HEK293 (cell line): ENCODE measurements at regions not wholly inside any gene's neighbourhood (a gene's known extent, or its start where the extent isn't known, plus 50 kb on each side); places are given as distances from the start of the nearest gene placed in this dataset.

Experiments used
- CTCF ChIA-PET: fragments of 350-600 bp; formaldehyde crosslinking; extraction: SDS; loops from one replicate; lab custom pipeline; 2021; ENCODE audit warnings: antibody characterized with exemption; lab: Yijun Ruan, JAX
- POLR2A ChIA-PET: fragments of 300-600 bp; formaldehyde crosslinking; extraction: SDS; loops from one replicate; lab custom pipeline; 2020; ENCODE audit warnings: antibody characterized with exemption, inconsistent platforms; lab: Yijun Ruan, JAX
- H3K27ac ChIP-seq: fragments of 200-500 bp; sonication (Bioruptor generic); 2 replicates; pipeline ENCODE4 v1.5.1; 2014; ENCODE audit warnings: low read depth, low read length, control low read depth, inconsistent platforms; ENCODE audit errors: extremely low read depth
- H3K36me3 ChIP-seq, 2 experiments: fragments of 200-500 bp in 1 of 2; sonication (Bioruptor generic) in 1 of 2; 1 replicate in 1 of 2; 2 replicates in 1 of 2; pipeline ENCODE4 v1.5.1; 2014 to 2017; ENCODE audit warnings: inconsistent platforms in 2 of 2, low read length in 2 of 2; ENCODE audit not compliant: control insufficient read depth in 2 of 2, insufficient read depth in 1 of 2
- H3K4me1 ChIP-seq: fragments of 200-500 bp; sonication (Bioruptor generic); 2 replicates; pipeline ENCODE4 v1.5.1; 2014; ENCODE audit warnings: mild to moderate bottlenecking, low read length, inconsistent platforms; ENCODE audit not compliant: control insufficient read depth, insufficient read depth
- H3K4me3 ChIP-seq: 2 replicates; pipeline ENCODE4 v1.5.1; 2011; ENCODE audit warnings: low read depth, mild to moderate bottlenecking, control low read depth, low read length, moderate library complexity
- H3K9me3 ChIP-seq: fragments of 200-500 bp; sonication (Bioruptor generic); 2 replicates; pipeline ENCODE4 v1.5.1; 2014; ENCODE audit warnings: low read depth, low read length, inconsistent platforms; ENCODE audit not compliant: control insufficient read depth, insufficient read depth
- EGR2 ChIP-seq: fragments of 450-650 bp; formaldehyde crosslinking; IDR thresholded peaks from 2 replicates; pipeline ENCODE4 v1.5.1; 2016; ENCODE audit warnings: low read depth, missing biosample characterization, missing genetic modification characterization
- GLIS1 ChIP-seq: fragments of 450-650 bp; formaldehyde crosslinking; IDR thresholded peaks from 2 replicates; pipeline ENCODE4 v1.5.1; 2016; ENCODE audit warnings: missing biosample characterization, missing genetic modification characterization
- HOXC10 ChIP-seq: sonication (generic); formaldehyde crosslinking; IDR thresholded peaks from 2 replicates; pipeline ENCODE4 v1.8.1; 2023; ENCODE audit warnings: mild to moderate bottlenecking, missing genetic modification reagents
- HOXD13 ChIP-seq: sonication (generic); formaldehyde crosslinking; IDR thresholded peaks from 2 replicates; pipeline ENCODE4 v1.8.0; 2022; ENCODE audit warnings: missing genetic modification reagents, borderline replicate concordance
- KLF1 ChIP-seq: fragments of 450-650 bp; formaldehyde crosslinking; IDR thresholded peaks from 2 replicates; pipeline ENCODE4 v1.5.1; 2016; ENCODE audit warnings: missing biosample characterization, missing genetic modification characterization
- ZBTB20 ChIP-seq: fragments of 450-650 bp; formaldehyde crosslinking; IDR thresholded peaks from 2 replicates; pipeline ENCODE4 v1.5.1; 2016; ENCODE audit warnings: missing biosample characterization, missing genetic modification characterization
- ZBTB48 ChIP-seq: fragments of 450-650 bp; formaldehyde crosslinking; IDR thresholded peaks from 2 replicates; pipeline ENCODE4 v1.5.1; 2016; ENCODE audit warnings: missing biosample characterization, missing genetic modification characterization
- ZFHX2 ChIP-seq: fragments of 450-650 bp; formaldehyde crosslinking; conservative IDR thresholded peaks from 2 replicates; pipeline ENCODE4 v1.5.1; 2016; ENCODE audit warnings: missing biosample characterization, missing genetic modification characterization
- ZNF140 ChIP-seq: fragments of 450-650 bp; formaldehyde crosslinking; IDR thresholded peaks from 2 replicates; pipeline ENCODE4 v1.5.1; 2016; ENCODE audit warnings: missing biosample characterization, missing genetic modification characterization
- ZNF292 ChIP-seq: fragments of 450-650 bp; formaldehyde crosslinking; IDR thresholded peaks from 2 replicates; pipeline ENCODE4 v1.5.1; 2016; ENCODE audit warnings: low read depth, missing biosample characterization, missing genetic modification characterization, borderline replicate concordance
- ZNF302 ChIP-seq: fragments of 450-650 bp; formaldehyde crosslinking; IDR thresholded peaks from 2 replicates; pipeline ENCODE4 v1.5.1; 2016; ENCODE audit warnings: missing biosample characterization, missing genetic modification characterization, low read depth
- ZNF600 ChIP-seq: fragments of 450-650 bp; formaldehyde crosslinking; IDR thresholded peaks from 2 replicates; pipeline ENCODE4 v1.5.1; 2016; ENCODE audit warnings: missing biosample characterization, missing genetic modification characterization
- ZNF660 ChIP-seq: fragments of 450-650 bp; IDR thresholded peaks from 2 replicates; pipeline ENCODE4 v1.5.1; 2018; ENCODE audit warnings: missing biosample characterization, mild to moderate bottlenecking, missing genetic modification characterization
- ZNF776 ChIP-seq: fragments of 450-650 bp; formaldehyde crosslinking; IDR thresholded peaks from 2 replicates; pipeline ENCODE4 v1.5.0; 2017; ENCODE audit warnings: missing biosample characterization, missing genetic modification characterization, borderline replicate concordance
- ZNF830 ChIP-seq: fragments of 450-650 bp; IDR thresholded peaks from 2 replicates; pipeline ENCODE4 v1.5.0; 2018; ENCODE audit warnings: missing biosample characterization, missing genetic modification characterization, low read depth, mild to moderate bottlenecking, moderate library complexity
- TF ChIP-seq, protein P1 (sequence below): fragments of 450-650 bp; formaldehyde crosslinking; IDR thresholded peaks from 2 replicates; pipeline ENCODE4; 2016; ENCODE audit warnings: missing biosample characterization, missing genetic modification characterization
- TF ChIP-seq, protein P2 (sequence below): fragments of 450-650 bp; formaldehyde crosslinking; IDR thresholded peaks from 2 replicates; pipeline ENCODE4 v1.5.1; 2016; ENCODE audit warnings: missing biosample characterization, missing genetic modification characterization
- TF ChIP-seq, protein P3 (sequence below): fragments of 450-650 bp; formaldehyde crosslinking; IDR thresholded peaks from 2 replicates; pipeline ENCODE4 v1.5.1; 2016; ENCODE audit warnings: missing biosample characterization, missing genetic modification characterization
- TF ChIP-seq, protein P4 (sequence below): fragments of 450-650 bp; formaldehyde crosslinking; IDR thresholded peaks from 2 replicates; pipeline ENCODE4 v1.5.1; 2017; ENCODE audit warnings: missing biosample characterization, missing genetic modification characterization

DNA sequence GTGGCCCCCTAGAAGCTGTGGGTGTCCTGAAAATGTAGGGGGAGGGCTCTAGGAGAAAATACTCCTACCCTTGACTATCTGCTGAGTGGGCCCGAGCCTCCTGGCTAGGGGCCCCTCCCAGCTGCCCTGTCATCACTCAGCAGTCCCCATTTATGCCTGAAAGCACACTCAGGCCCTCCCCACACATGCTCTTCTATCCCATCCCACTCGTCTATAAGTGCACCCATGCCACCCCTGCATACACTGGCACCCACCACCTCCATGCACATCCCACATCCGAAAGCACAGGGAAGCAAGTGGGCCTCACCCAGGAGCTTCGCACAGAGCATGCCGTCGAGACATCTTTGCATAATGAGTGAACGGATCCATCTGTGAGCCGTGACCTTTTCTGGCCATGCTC lies 80.4 kb upstream of the POU3F1 start:
- Histone ChIP-seq H3K36me3 (no peaks in the 10 kb centered on the region), H3K9me3 (no peaks in the 10 kb centered on the region), H3K27ac (no peak overlapping the region), H3K4me1 (no peaks in the 10 kb centered on the region), H3K4me3 (no peak overlapping the region)
- TF ChIP-seq ZNF302 (tag by site-specific recombination) (no peak), ZFHX2 (tag by site-specific recombination) (peak; percentile 99), ZBTB20 (tag by site-specific recombination) (no peak), EGR2 (tag by site-specific recombination) (peak; percentile 99), ZNF140 (no peak)
- TF ChIP-seq, protein P1, sequence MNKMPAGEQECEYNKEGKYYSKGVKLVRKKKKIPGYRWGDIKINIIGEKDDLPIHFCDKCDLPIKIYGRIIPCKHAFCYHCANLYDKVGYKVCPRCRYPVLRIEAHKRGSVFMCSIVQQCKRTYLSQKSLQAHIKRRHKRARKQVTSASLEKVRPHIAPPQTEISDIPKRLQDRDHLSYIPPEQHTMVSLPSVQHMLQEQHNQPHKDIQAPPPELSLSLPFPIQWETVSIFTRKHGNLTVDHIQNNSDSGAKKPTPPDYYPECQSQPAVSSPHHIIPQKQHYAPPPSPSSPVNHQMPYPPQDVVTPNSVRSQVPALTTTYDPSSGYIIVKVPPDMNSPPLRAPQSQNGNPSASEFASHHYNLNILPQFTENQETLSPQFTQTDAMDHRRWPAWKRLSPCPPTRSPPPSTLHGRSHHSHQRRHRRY (tag by site-specific recombination), result no peak
- ChIA-PET CTCF (no interaction called here), POLR2A (no interaction called here)

DNA sequence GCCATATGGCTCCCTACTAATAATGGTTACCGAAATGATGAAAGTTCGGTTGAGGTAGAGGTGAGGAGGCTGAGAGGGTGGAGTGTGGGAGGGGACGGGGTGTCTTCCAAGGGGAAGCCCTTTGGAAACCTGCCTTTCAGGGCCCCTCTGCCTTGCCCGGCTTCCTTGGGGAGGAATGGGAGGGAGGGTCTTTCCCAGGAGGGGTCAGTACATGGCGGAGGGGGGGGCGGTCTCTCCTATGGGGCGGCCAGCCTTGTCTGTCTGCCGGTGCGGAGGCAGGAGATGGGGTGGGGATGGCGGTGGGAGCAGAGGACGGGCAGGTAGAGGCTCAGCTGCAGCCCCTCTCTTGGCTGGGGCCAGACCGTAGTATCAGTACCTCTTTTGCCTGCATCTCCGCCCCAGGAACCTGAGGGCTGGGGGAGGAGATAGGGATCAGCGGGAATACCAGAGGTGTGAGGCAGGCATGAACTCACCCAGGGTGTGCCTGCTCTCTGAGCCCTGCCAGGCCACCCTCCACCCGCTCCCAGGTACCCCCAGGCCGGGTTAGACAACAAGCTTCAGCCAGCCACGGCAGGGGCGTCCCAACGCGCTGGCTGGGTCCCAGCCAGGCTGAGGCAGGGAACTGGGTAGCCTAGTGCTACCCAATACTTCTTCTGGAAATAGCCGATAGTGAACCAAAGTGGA lies 79.4 kb upstream of the POU3F1 start:
- POLR2A ChIA-PET, result no interaction called here
- TF ChIP-seq KLF1 (tag by site-specific recombination) (0 out of 2 replicates have a peak, but pooled peaks have one; percentile 23), ZNF830 (no peak), HOXC10 (no peak), ZNF776 (no peak)
- H3K27ac ChIP-seq, result no peak overlapping the region
- CTCF ChIA-PET, result no interaction called here
- no peaks in the 10 kb centered on the region for H3K9me3 ChIP-seq
- H3K4me3 ChIP-seq, result no peak overlapping the region
- no peaks in the 10 kb centered on the region for H3K4me1 ChIP-seq
- no peaks in the 10 kb centered on the region for H3K36me3 ChIP-seq

DNA sequence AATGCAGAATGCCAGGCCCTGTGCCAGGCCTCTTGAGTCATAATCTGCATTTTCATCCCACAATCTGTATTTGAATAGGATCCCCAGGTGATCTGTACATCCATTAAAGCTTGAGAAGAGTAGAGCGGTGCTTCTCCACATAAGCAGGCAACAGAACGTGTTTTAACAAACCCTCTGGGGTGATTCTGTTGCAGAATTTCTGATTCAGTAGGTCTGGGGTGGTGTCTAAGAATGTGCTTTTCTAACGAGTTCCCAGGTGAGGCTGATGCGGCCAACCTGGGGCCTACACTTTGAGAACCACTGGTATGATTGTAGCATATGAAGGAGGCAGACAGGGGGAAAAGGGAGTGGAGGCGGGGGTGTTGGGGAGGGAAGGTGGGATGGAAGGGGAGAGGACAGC lies 78.4 kb upstream of the POU3F1 start:
- Histone ChIP-seq H3K9me3 (no peaks in the 10 kb centered on the region), H3K36me3 (no peaks in the 10 kb centered on the region), H3K27ac (no peak overlapping the region), H3K4me3 (no peak overlapping the region), H3K4me1 (no peaks in the 10 kb centered on the region)
- peak; percentile 26; the same call in 1 of the 2 replicates for TF ChIP-seq EGR2 (tag by site-specific recombination)
- no peak for TF ChIP-seq ZBTB48
- CTCF ChIA-PET, result interaction anchor here (0.6 kb wide), 1 partner anchor 120 kb away, joined by 4 read pairs; no protein-coding TSS in a partner anchor
- POLR2A ChIA-PET, result no interaction called here

DNA sequence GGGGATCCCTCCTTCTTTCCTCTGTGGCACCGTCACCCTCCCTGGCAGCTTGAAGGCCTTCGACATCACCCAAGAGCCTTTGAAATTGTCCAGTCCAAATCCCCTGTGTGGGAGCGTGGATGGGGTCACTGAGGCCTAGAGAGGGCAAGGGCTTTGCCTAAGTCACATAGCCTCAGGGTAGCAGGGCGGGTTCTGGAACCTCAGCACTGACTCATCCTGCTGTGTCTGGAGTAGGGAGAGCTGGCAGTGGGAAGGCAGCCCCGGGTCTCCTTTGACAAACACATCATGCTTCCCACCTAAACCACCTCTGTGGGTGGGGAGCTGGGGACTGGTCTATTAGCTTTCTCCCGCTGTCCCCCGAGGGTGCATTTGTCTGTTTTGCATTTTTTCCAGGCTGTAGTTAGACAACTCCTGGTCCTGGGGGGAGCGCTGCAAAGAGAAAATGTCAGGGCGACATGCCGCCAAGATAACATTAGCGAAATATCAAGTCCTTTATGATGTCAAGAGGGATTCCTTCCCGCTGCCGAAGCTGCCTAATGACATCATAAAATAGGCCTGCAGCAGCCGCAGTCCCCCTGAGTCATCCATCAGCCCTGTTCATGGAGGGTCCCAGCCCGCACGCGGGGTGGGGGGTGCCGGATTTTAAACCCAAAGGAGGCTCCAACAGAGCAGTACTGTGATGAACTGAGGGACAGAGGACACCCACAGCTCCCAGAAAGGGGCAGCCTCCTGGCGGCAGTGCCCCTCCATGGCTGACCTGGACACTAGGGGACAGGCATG lies 77.0 kb upstream of the POU3F1 start:
- POLR2A ChIA-PET, result interaction anchor here (1.4 kb wide), 1 partner anchor 15 kb away, joined by 4 read pairs; no protein-coding TSS in a partner anchor
- CTCF ChIA-PET, result no interaction called here
- no peak overlapping the region for H3K4me3 ChIP-seq
- no peak overlapping the region for H3K27ac ChIP-seq
- H3K36me3 ChIP-seq, result no peaks in the 10 kb centered on the region
- no peaks in the 10 kb centered on the region for H3K9me3 ChIP-seq
- H3K4me1 ChIP-seq, result no peaks in the 10 kb centered on the region
- TF ChIP-seq ZNF292 (tag by site-specific recombination) (no peak), EGR2 (tag by site-specific recombination) (peak; percentile 95), ZNF600 (tag by site-specific recombination) (0 out of 2 replicates have a peak, but pooled peaks have one; percentile 50), HOXD13 (no peak), ZNF660 (tag by site-specific recombination) (no peak), GLIS1 (tag by site-specific recombination) (no peak)
- TF ChIP-seq, protein P2, sequence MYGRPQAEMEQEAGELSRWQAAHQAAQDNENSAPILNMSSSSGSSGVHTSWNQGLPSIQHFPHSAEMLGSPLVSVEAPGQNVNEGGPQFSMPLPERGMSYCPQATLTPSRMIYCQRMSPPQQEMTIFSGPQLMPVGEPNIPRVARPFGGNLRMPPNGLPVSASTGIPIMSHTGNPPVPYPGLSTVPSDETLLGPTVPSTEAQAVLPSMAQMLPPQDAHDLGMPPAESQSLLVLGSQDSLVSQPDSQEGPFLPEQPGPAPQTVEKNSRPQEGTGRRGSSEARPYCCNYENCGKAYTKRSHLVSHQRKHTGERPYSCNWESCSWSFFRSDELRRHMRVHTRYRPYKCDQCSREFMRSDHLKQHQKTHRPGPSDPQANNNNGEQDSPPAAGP (tag by site-specific recombination), result peak; percentile 47; the same call in 1 of the 2 replicates
- TF ChIP-seq, protein P3, sequence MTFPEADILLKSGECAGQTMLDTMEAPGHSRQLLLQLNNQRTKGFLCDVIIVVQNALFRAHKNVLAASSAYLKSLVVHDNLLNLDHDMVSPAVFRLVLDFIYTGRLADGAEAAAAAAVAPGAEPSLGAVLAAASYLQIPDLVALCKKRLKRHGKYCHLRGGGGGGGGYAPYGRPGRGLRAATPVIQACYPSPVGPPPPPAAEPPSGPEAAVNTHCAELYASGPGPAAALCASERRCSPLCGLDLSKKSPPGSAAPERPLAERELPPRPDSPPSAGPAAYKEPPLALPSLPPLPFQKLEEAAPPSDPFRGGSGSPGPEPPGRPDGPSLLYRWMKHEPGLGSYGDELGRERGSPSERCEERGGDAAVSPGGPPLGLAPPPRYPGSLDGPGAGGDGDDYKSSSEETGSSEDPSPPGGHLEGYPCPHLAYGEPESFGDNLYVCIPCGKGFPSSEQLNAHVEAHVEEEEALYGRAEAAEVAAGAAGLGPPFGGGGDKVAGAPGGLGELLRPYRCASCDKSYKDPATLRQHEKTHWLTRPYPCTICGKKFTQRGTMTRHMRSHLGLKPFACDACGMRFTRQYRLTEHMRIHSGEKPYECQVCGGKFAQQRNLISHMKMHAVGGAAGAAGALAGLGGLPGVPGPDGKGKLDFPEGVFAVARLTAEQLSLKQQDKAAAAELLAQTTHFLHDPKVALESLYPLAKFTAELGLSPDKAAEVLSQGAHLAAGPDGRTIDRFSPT, result no peak
- TF ChIP-seq, protein P4, sequence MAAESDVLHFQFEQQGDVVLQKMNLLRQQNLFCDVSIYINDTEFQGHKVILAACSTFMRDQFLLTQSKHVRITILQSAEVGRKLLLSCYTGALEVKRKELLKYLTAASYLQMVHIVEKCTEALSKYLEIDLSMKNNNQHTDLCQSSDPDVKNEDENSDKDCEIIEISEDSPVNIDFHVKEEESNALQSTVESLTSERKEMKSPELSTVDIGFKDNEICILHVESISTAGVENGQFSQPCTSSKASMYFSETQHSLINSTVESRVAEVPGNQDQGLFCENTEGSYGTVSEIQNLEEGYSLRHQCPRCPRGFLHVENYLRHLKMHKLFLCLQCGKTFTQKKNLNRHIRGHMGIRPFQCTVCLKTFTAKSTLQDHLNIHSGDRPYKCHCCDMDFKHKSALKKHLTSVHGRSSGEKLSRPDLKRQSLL (tag by site-specific recombination), result no peak
